ENCODE measurements at regions not wholly inside any gene's neighbourhood (a gene's known extent, or its start where the extent isn't known, plus 50 kb on each side); places are given as distances from the start of the nearest gene placed in this dataset.

DNA sequence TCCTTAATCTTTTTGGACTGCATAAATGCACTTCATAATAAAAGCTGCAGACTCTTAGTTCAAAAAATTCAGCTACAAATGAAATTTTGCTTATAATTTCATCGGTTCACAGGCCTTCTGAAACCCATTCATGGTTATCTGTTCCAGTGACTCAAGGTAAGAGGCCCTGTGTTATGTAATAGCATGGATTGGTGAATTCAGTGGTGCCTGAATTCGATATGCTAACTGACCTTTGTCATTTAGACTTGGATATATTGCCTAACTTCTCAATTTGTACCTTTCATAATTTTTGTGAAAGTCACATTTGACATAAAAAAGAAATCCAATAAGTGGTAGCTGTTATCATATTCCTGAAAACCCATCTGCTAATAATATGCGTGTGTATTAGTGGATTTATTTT is 349.9 kb upstream of the KIRREL3 start:
- H3K27ac Mint-ChIP-seq, result no peak overlapping the region
- POLR2A ChIA-PET, result no interaction called here

More for the DNA sequence above, 349.9 kb upstream of the KIRREL3 start:
- Mint-ChIP-seq H3K4me1 (peaks cover 8% of the 10 kb centered on the region), H3K4me3 (no peak overlapping the region), H3K36me3 (peaks cover 22% of the 10 kb centered on the region), H3K9me3 (peaks cover 30% of the 10 kb centered on the region), H3K27me3 (ENCODE audit: low read depth) (peaks cover 6% of the 10 kb centered on the region; the same call in 1 of the 2 replicates)
- DNase-seq (ENCODE audit: low spot score) (no peak), ATAC-seq (no peak)
- CTCF ChIA-PET, result no interaction called here
- TF ChIP-seq, protein P1, sequence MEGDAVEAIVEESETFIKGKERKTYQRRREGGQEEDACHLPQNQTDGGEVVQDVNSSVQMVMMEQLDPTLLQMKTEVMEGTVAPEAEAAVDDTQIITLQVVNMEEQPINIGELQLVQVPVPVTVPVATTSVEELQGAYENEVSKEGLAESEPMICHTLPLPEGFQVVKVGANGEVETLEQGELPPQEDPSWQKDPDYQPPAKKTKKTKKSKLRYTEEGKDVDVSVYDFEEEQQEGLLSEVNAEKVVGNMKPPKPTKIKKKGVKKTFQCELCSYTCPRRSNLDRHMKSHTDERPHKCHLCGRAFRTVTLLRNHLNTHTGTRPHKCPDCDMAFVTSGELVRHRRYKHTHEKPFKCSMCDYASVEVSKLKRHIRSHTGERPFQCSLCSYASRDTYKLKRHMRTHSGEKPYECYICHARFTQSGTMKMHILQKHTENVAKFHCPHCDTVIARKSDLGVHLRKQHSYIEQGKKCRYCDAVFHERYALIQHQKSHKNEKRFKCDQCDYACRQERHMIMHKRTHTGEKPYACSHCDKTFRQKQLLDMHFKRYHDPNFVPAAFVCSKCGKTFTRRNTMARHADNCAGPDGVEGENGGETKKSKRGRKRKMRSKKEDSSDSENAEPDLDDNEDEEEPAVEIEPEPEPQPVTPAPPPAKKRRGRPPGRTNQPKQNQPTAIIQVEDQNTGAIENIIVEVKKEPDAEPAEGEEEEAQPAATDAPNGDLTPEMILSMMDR (IDR thresholded peaks at IDR 0.05), result no peak
- TF ChIP-seq HMGA2 (CRISPR knock-in tag; IDR thresholded peaks at IDR 0.05) (no peak), FOXJ3 (CRISPR knock-in tag; IDR thresholded peaks at IDR 0.05; ENCODE audit: borderline replicate concordance) (no peak), CBFB (CRISPR knock-in tag; IDR thresholded peaks at IDR 0.05; ENCODE audit: low read depth) (no peak), IRF2 (CRISPR knock-in tag; IDR thresholded peaks at IDR 0.05; ENCODE audit: borderline replicate concordance, low read depth) (no peak), PRRX2 (CRISPR knock-in tag; IDR thresholded peaks at IDR 0.05) (no peak), ZNF219 (CRISPR knock-in tag; IDR thresholded peaks at IDR 0.05; ENCODE audit: borderline replicate concordance) (no peak), CREB1 (CRISPR knock-in tag; IDR thresholded peaks at IDR 0.05) (no peak), JAZF1 (CRISPR knock-in tag; IDR thresholded peaks at IDR 0.05) (no peak), ATF1 (CRISPR knock-in tag; IDR thresholded peaks at IDR 0.05) (no peak), RORB (CRISPR knock-in tag; IDR thresholded peaks at IDR 0.05) (no peak), ZBTB21 (CRISPR knock-in tag; IDR thresholded peaks at IDR 0.05; ENCODE audit: borderline replicate concordance) (no peak)
- TF ChIP-seq, protein P2, sequence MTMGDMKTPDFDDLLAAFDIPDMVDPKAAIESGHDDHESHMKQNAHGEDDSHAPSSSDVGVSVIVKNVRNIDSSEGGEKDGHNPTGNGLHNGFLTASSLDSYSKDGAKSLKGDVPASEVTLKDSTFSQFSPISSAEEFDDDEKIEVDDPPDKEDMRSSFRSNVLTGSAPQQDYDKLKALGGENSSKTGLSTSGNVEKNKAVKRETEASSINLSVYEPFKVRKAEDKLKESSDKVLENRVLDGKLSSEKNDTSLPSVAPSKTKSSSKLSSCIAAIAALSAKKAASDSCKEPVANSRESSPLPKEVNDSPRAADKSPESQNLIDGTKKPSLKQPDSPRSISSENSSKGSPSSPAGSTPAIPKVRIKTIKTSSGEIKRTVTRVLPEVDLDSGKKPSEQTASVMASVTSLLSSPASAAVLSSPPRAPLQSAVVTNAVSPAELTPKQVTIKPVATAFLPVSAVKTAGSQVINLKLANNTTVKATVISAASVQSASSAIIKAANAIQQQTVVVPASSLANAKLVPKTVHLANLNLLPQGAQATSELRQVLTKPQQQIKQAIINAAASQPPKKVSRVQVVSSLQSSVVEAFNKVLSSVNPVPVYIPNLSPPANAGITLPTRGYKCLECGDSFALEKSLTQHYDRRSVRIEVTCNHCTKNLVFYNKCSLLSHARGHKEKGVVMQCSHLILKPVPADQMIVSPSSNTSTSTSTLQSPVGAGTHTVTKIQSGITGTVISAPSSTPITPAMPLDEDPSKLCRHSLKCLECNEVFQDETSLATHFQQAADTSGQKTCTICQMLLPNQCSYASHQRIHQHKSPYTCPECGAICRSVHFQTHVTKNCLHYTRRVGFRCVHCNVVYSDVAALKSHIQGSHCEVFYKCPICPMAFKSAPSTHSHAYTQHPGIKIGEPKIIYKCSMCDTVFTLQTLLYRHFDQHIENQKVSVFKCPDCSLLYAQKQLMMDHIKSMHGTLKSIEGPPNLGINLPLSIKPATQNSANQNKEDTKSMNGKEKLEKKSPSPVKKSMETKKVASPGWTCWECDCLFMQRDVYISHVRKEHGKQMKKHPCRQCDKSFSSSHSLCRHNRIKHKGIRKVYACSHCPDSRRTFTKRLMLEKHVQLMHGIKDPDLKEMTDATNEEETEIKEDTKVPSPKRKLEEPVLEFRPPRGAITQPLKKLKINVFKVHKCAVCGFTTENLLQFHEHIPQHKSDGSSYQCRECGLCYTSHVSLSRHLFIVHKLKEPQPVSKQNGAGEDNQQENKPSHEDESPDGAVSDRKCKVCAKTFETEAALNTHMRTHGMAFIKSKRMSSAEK (CRISPR knock-in tag; IDR thresholded peaks at IDR 0.05; ENCODE audit: borderline replicate concordance), result no peak
- TF ChIP-seq, protein P3, sequence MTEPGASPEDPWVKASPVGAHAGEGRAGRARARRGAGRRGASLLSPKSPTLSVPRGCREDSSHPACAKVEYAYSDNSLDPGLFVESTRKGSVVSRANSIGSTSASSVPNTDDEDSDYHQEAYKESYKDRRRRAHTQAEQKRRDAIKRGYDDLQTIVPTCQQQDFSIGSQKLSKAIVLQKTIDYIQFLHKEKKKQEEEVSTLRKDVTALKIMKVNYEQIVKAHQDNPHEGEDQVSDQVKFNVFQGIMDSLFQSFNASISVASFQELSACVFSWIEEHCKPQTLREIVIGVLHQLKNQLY (CRISPR knock-in tag; IDR thresholded peaks at IDR 0.05), result no peak
- TF ChIP-seq, protein P4, sequence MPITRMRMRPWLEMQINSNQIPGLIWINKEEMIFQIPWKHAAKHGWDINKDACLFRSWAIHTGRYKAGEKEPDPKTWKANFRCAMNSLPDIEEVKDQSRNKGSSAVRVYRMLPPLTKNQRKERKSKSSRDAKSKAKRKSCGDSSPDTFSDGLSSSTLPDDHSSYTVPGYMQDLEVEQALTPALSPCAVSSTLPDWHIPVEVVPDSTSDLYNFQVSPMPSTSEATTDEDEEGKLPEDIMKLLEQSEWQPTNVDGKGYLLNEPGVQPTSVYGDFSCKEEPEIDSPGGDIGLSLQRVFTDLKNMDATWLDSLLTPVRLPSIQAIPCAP (CRISPR knock-in tag; IDR thresholded peaks at IDR 0.05), result no peak
- TF ChIP-seq, protein P5, sequence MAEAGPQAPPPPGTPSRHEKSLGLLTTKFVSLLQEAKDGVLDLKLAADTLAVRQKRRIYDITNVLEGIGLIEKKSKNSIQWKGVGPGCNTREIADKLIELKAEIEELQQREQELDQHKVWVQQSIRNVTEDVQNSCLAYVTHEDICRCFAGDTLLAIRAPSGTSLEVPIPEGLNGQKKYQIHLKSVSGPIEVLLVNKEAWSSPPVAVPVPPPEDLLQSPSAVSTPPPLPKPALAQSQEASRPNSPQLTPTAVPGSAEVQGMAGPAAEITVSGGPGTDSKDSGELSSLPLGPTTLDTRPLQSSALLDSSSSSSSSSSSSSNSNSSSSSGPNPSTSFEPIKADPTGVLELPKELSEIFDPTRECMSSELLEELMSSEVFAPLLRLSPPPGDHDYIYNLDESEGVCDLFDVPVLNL (CRISPR knock-in tag; IDR thresholded peaks at IDR 0.05; ENCODE audit: borderline replicate concordance, low read depth), result no peak
- TF ChIP-seq, protein P6, sequence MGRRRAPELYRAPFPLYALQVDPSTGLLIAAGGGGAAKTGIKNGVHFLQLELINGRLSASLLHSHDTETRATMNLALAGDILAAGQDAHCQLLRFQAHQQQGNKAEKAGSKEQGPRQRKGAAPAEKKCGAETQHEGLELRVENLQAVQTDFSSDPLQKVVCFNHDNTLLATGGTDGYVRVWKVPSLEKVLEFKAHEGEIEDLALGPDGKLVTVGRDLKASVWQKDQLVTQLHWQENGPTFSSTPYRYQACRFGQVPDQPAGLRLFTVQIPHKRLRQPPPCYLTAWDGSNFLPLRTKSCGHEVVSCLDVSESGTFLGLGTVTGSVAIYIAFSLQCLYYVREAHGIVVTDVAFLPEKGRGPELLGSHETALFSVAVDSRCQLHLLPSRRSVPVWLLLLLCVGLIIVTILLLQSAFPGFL (CRISPR knock-in tag; IDR thresholded peaks at IDR 0.05; ENCODE audit: borderline replicate concordance), result no peak
- TF ChIP-seq, protein P7, sequence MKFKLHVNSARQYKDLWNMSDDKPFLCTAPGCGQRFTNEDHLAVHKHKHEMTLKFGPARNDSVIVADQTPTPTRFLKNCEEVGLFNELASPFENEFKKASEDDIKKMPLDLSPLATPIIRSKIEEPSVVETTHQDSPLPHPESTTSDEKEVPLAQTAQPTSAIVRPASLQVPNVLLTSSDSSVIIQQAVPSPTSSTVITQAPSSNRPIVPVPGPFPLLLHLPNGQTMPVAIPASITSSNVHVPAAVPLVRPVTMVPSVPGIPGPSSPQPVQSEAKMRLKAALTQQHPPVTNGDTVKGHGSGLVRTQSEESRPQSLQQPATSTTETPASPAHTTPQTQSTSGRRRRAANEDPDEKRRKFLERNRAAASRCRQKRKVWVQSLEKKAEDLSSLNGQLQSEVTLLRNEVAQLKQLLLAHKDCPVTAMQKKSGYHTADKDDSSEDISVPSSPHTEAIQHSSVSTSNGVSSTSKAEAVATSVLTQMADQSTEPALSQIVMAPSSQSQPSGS (CRISPR knock-in tag; IDR thresholded peaks at IDR 0.05; ENCODE audit: borderline replicate concordance, low read depth), result no peak
- TF ChIP-seq, protein P8, sequence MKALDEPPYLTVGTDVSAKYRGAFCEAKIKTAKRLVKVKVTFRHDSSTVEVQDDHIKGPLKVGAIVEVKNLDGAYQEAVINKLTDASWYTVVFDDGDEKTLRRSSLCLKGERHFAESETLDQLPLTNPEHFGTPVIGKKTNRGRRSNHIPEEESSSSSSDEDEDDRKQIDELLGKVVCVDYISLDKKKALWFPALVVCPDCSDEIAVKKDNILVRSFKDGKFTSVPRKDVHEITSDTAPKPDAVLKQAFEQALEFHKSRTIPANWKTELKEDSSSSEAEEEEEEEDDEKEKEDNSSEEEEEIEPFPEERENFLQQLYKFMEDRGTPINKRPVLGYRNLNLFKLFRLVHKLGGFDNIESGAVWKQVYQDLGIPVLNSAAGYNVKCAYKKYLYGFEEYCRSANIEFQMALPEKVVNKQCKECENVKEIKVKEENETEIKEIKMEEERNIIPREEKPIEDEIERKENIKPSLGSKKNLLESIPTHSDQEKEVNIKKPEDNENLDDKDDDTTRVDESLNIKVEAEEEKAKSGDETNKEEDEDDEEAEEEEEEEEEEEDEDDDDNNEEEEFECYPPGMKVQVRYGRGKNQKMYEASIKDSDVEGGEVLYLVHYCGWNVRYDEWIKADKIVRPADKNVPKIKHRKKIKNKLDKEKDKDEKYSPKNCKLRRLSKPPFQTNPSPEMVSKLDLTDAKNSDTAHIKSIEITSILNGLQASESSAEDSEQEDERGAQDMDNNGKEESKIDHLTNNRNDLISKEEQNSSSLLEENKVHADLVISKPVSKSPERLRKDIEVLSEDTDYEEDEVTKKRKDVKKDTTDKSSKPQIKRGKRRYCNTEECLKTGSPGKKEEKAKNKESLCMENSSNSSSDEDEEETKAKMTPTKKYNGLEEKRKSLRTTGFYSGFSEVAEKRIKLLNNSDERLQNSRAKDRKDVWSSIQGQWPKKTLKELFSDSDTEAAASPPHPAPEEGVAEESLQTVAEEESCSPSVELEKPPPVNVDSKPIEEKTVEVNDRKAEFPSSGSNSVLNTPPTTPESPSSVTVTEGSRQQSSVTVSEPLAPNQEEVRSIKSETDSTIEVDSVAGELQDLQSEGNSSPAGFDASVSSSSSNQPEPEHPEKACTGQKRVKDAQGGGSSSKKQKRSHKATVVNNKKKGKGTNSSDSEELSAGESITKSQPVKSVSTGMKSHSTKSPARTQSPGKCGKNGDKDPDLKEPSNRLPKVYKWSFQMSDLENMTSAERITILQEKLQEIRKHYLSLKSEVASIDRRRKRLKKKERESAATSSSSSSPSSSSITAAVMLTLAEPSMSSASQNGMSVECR (CRISPR knock-in tag; IDR thresholded peaks at IDR 0.05; ENCODE audit: borderline replicate concordance), result no peak

Data from WTC11 (cell line).